ENCODE measurements at regions not wholly inside any gene's neighbourhood (a gene's known extent, or its start where the extent isn't known, plus 50 kb on each side); places are given as distances from the start of the nearest gene placed in this dataset.

GRCh38 chr1:105655032-105655431, 1401.4 kb upstream of the PRMT6 start:
- in situ Hi-C loops (cut with MboI; ENCODE audit: low sequenced_read_pairs in 4 of 4) (no loop called here), intact Hi-C loops (cut with DNase I; ENCODE audit: low total_unique reads) (no loop called here)
- TF ChIP-seq POLR2A (IDR thresholded peaks at IDR 0.05) (no peak), CTCF (IDR thresholded peaks at IDR 0.05 in 4 of 5, conservative IDR thresholded peaks at IDR 0.05 in 1 of 5) (no peak)
- ATAC-seq (no peak), DNase-seq (no peak)
- no peaks in the 10 kb centered on the region for H3K36me3 ChIP-seq
- H3K27me3 ChIP-seq: no peaks in the 10 kb centered on the region
- H3K4me1 ChIP-seq: no peaks in the 10 kb centered on the region
- no peak overlapping the region for H3K4me3 ChIP-seq
- H3K9me3 ChIP-seq: no peaks in the 10 kb centered on the region
- no peak overlapping the region for H3K27ac ChIP-seq

GRCh38 chr1:105664495-105664894, 1392.0 kb upstream of the PRMT6 start:
- no peak for DNase-seq
- H3K27me3 ChIP-seq: no peaks in the 10 kb centered on the region
- TF ChIP-seq CTCF (IDR thresholded peaks at IDR 0.05 in 4 of 5, conservative IDR thresholded peaks at IDR 0.05 in 1 of 5): no peak
- TF ChIP-seq POLR2A (IDR thresholded peaks at IDR 0.05): no peak

GRCh38 chr1:105678334-105678733, 1378.1 kb upstream of the PRMT6 start:
- Histone ChIP-seq H3K27me3 (no peaks in the 10 kb centered on the region), H3K9me3 (no peaks in the 10 kb centered on the region), H3K36me3 (no peaks in the 10 kb centered on the region), H3K4me1 (no peaks in the 10 kb centered on the region), H3K27ac (no peak overlapping the region), H3K4me3 (no peak overlapping the region)
- no peak for ATAC-seq
- TF ChIP-seq CTCF (IDR thresholded peaks at IDR 0.05 in 4 of 5, conservative IDR thresholded peaks at IDR 0.05 in 1 of 5) (no peak), POLR2A (IDR thresholded peaks at IDR 0.05) (no peak)
- intact Hi-C loops (cut with DNase I; ENCODE audit: low total_unique reads) (no loop called here), in situ Hi-C loops (cut with MboI; ENCODE audit: low sequenced_read_pairs in 4 of 4) (no loop called here)
- DNase-seq: no peak

More at GRCh38 chr1:105664495-105664894, 1392.0 kb upstream of the PRMT6 start:
- ATAC-seq: no peak
- H3K9me3 ChIP-seq: no peaks in the 10 kb centered on the region
- H3K4me1 ChIP-seq: no peaks in the 10 kb centered on the region
- in situ Hi-C loops (cut with MboI; ENCODE audit: low sequenced_read_pairs in 4 of 4) (no loop called here), intact Hi-C loops (cut with DNase I; ENCODE audit: low total_unique reads) (no loop called here)
- no peak overlapping the region for H3K27ac ChIP-seq
- no peak overlapping the region for H3K4me3 ChIP-seq
- no peaks in the 10 kb centered on the region for H3K36me3 ChIP-seq

- TF ChIP-seq CTCF (IDR thresholded peaks at IDR 0.05 in 4 of 5, conservative IDR thresholded peaks at IDR 0.05 in 1 of 5) (no peak), POLR2A (IDR thresholded peaks at IDR 0.05) (no peak)
- H3K4me3 ChIP-seq: no peak overlapping the region
- intact Hi-C loops (cut with DNase I; ENCODE audit: low total_unique reads) (loop anchor here (5.0 kb wide), 1 partner anchor 277 kb away; no protein-coding TSS in a partner anchor), in situ Hi-C loops (cut with MboI; ENCODE audit: low sequenced_read_pairs in 4 of 4) (no loop called here)
- H3K9me3 ChIP-seq: no peaks in the 10 kb centered on the region
- DNase-seq: no peak
- H3K4me1 ChIP-seq: no peaks in the 10 kb centered on the region
- no peaks in the 10 kb centered on the region for H3K36me3 ChIP-seq
- H3K27ac ChIP-seq: no peak overlapping the region
- no peaks in the 10 kb centered on the region for H3K27me3 ChIP-seq
- ATAC-seq: no peak
Measured at GRCh38 chr1:105684714-105685113, 1371.8 kb upstream of the PRMT6 start.

- Histone ChIP-seq H3K9me3 (no peaks in the 10 kb centered on the region), H3K4me1 (no peaks in the 10 kb centered on the region), H3K4me3 (no peak overlapping the region), H3K27me3 (no peaks in the 10 kb centered on the region), H3K27ac (no peak overlapping the region), H3K36me3 (no peaks in the 10 kb centered on the region)
- ATAC-seq (no peak), DNase-seq (no peak)
- intact Hi-C loops (cut with DNase I; ENCODE audit: low total_unique reads): no loop called here
- in situ Hi-C loops (cut with MboI; ENCODE audit: low sequenced_read_pairs in 4 of 4): no loop called here
- TF ChIP-seq CTCF (IDR thresholded peaks at IDR 0.05 in 4 of 5, conservative IDR thresholded peaks at IDR 0.05 in 1 of 5) (no peak), POLR2A (IDR thresholded peaks at IDR 0.05) (no peak)
Measured at GRCh38 chr1:105686026-105686425, 1370.4 kb upstream of the PRMT6 start.
